ENCODE measurements at regions not wholly inside any gene's neighbourhood (a gene's known extent, or its start where the extent isn't known, plus 50 kb on each side); places are given as distances from the start of the nearest gene placed in this dataset.

GRCh38 chr1:188499690-188500089, 1670.9 kb downstream of the PLA2G4A start:
- TF ChIP-seq CREB5 (CRISPR knock-in tag; IDR thresholded peaks at IDR 0.05; ENCODE audit: low read depth), result no peak
- no peak for TF ChIP-seq ZFP30 (CRISPR knock-in tag; IDR thresholded peaks at IDR 0.05)
- TF ChIP-seq ZFP3 (CRISPR knock-in tag; IDR thresholded peaks at IDR 0.05), result no peak
- no peak for TF ChIP-seq SNAI2 (CRISPR knock-in tag; IDR thresholded peaks at IDR 0.05)
- TF ChIP-seq CSRNP3 (CRISPR knock-in tag; IDR thresholded peaks at IDR 0.05), result no peak
- TF ChIP-seq RARB (CRISPR knock-in tag; IDR thresholded peaks at IDR 0.05), result no peak
- no peak for TF ChIP-seq PATZ1 (CRISPR knock-in tag; IDR thresholded peaks at IDR 0.05; ENCODE audit: borderline replicate concordance)
- no peak for TF ChIP-seq ARNTL (CRISPR knock-in tag; IDR thresholded peaks at IDR 0.05; ENCODE audit: borderline replicate concordance, low read depth)
- no peak for TF ChIP-seq ESRRG (CRISPR knock-in tag; IDR thresholded peaks at IDR 0.05)

All from SK-N-SH treated with all-trans-retinoic acid at 6 μM for 48 hours (cell line).